ENCODE measurements at regions not wholly inside any gene's neighbourhood (a gene's known extent, or its start where the extent isn't known, plus 50 kb on each side); places are given as distances from the start of the nearest gene placed in this dataset.
"Not testable (repeated sequence)": the region's sequence is repeated elsewhere in the genome, so short reads cannot be mapped to it uniquely, and the experiment has no call there.

DNA sequence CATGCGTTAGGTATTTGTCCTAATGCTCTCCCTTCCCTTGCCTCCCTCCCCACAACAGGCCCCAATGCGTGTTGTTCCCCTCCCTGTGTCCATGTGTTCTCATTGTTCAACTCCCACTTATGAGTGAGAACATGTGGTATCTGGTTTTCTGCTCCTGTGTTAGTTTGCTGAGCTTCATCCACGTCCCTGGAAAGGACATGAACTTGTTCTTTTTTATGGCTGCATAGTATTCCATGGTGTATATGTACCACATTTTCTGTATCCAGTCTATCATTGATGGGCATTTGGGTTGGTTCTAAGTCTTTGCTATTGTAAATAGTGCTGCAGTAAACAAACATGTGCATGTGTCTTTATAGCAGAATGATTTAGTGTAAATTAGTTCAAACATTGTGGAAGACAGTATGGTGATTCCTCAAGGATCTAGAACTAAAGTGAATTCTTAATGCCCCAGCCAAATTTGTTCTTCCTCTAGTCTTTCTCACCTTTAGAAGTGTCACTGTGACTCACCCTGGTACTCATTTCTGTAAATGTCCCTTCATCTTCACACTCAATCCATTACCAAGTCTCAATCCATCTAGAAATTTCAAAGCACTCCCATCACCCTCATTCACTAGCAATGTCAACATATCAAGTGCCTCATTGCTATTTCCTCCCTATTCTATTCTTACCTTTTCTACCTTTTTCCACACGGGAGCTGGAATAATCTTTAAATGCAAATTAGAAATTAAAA, 123.9 kb downstream of the MREG start:
- intact Hi-C loops (cut with micrococcal nuclease); POLR2A ChIA-PET; H3K9me3 ChIP-seq (ENCODE audit: control insufficient read depth in 2 of 3, low read length in 3 of 3); H3K27ac Mint-ChIP-seq; H3K4me3 Mint-ChIP-seq; H3K27ac ChIP-seq (ENCODE audit: low read depth, low read length); DNase-seq; H3K27me3 ChIP-seq (ENCODE audit: control insufficient read depth in 2 of 2, insufficient read depth in 2 of 2, low read length in 2 of 2); H3K36me3 ChIP-seq (ENCODE audit: control insufficient read depth in 2 of 3, insufficient read depth in 3 of 3, low read length in 3 of 3); H3K4me3 ChIP-seq (ENCODE audit: low read length); ATAC-seq; H3K36me3 Mint-ChIP-seq; CTCF ChIA-PET; H3K9me3 Mint-ChIP-seq; H3K4me1 Mint-ChIP-seq; H3K4me1 ChIP-seq (ENCODE audit: control insufficient read depth in 2 of 2, insufficient read depth in 2 of 2, low read length in 2 of 2): not testable (repeated sequence)
- peaks cover 0 to 25% (median 9%) of the 10 kb centered on the region in 5 donors for H3K27me3 Mint-ChIP-seq

- POLR2A ChIA-PET: no interaction called here
- Mint-ChIP-seq H3K36me3 (no peaks in the 10 kb centered on the region), H3K4me1 (no peaks in the 10 kb centered on the region), H3K27me3 (peaks cover 3 to 24% (median 6%) of the 10 kb centered on the region in 5 donors), H3K4me3 (no peak overlapping the region), H3K27ac (no peak overlapping the region), H3K9me3 (peaks cover 0 to 5% (median 0%) of the 10 kb centered on the region in 11 donors)
- H3K27ac ChIP-seq (ENCODE audit: low read depth, low read length): no peak overlapping the region
- ATAC-seq (no peak), DNase-seq (no peak)
- H3K27me3 ChIP-seq (ENCODE audit: control insufficient read depth in 2 of 2, insufficient read depth in 2 of 2, low read length in 2 of 2): no peaks in the 10 kb centered on the region
- no peaks in the 10 kb centered on the region for H3K36me3 ChIP-seq (ENCODE audit: control insufficient read depth in 2 of 3, insufficient read depth in 3 of 3, low read length in 3 of 3)
- H3K4me1 ChIP-seq (ENCODE audit: control insufficient read depth in 2 of 2, insufficient read depth in 2 of 2, low read length in 2 of 2): no peaks in the 10 kb centered on the region
- no peaks in the 10 kb centered on the region for H3K9me3 ChIP-seq (ENCODE audit: control insufficient read depth in 2 of 3, low read length in 3 of 3)
- CTCF ChIA-PET: no interaction called here
- no peak overlapping the region for H3K4me3 ChIP-seq (ENCODE audit: low read length)
- intact Hi-C loops (cut with micrococcal nuclease): no loop called here
These were observed 124.7 kb downstream of the MREG start for GRCh38 chr2:215888680-215889079.

GRCh38 chr2:215887303-215887702, 126.0 kb downstream of the MREG start:
- ATAC-seq (no peak), DNase-seq (no peak)
- ChIA-PET POLR2A (no interaction called here), CTCF (interaction anchor here (0.7 kb wide), 1 partner anchor 1023 kb away, joined by 3 read pairs; no protein-coding TSS in a partner anchor)
- Mint-ChIP-seq H3K36me3 (no peaks in the 10 kb centered on the region), H3K27ac (peak overlapping the region in 1 of 9 donors; percentile 67), H3K4me3 (no peak overlapping the region), H3K9me3 (peaks cover 0 to 5% (median 0%) of the 10 kb centered on the region in 11 donors), H3K4me1 (no peaks in the 10 kb centered on the region), H3K27me3 (peaks cover 4 to 19% (median 9%) of the 10 kb centered on the region in 5 donors)
- no peak overlapping the region for H3K27ac ChIP-seq (ENCODE audit: low read depth, low read length)
- H3K36me3 ChIP-seq (ENCODE audit: control insufficient read depth in 2 of 3, insufficient read depth in 3 of 3, low read length in 3 of 3): no peaks in the 10 kb centered on the region
- no peaks in the 10 kb centered on the region for H3K9me3 ChIP-seq (ENCODE audit: control insufficient read depth in 2 of 3, low read length in 3 of 3)
- no peaks in the 10 kb centered on the region for H3K4me1 ChIP-seq (ENCODE audit: control insufficient read depth in 2 of 2, insufficient read depth in 2 of 2, low read length in 2 of 2)
- H3K4me3 ChIP-seq (ENCODE audit: low read length): no peak overlapping the region
- intact Hi-C loops (cut with micrococcal nuclease): no loop called here
- no peaks in the 10 kb centered on the region for H3K27me3 ChIP-seq (ENCODE audit: control insufficient read depth in 2 of 2, insufficient read depth in 2 of 2, low read length in 2 of 2)

DNA sequence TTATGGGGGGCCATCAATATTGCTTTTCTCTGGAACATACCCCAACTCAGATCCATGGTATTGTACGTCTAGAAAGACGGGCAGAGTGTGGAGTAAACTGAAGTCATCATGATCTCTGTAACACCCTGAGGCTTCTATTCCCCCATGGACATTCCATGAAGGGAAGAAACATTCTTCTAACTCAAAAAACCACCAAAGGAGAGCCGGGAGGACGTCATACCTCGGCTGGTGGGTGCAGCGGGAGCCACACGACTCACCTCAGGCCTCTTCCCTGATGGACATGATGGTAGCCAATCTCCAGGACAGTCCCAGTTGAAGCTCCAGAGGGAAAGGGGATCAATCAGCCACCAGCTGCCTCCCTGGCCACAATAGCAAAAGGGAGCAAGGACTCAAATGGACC, 127.3 kb downstream of the MREG start:
- POLR2A ChIA-PET: no interaction called here
- Mint-ChIP-seq H3K9me3 (peaks cover 0 to 5% (median 0%) of the 10 kb centered on the region in 11 donors), H3K4me1 (no peaks in the 10 kb centered on the region), H3K27ac (no peak overlapping the region), H3K36me3 (no peaks in the 10 kb centered on the region), H3K4me3 (no peak overlapping the region), H3K27me3 (peaks cover 0 to 14% (median 9%) of the 10 kb centered on the region in 5 donors)
- Histone ChIP-seq H3K36me3 (ENCODE audit: control insufficient read depth in 2 of 3, insufficient read depth in 3 of 3, low read length in 3 of 3) (no peaks in the 10 kb centered on the region), H3K4me3 (ENCODE audit: low read length) (no peak overlapping the region), H3K4me1 (ENCODE audit: control insufficient read depth in 2 of 2, insufficient read depth in 2 of 2, low read length in 2 of 2) (no peaks in the 10 kb centered on the region), H3K9me3 (ENCODE audit: control insufficient read depth in 2 of 3, low read length in 3 of 3) (no peaks in the 10 kb centered on the region), H3K27ac (ENCODE audit: low read depth, low read length) (no peak overlapping the region), H3K27me3 (ENCODE audit: control insufficient read depth in 2 of 2, insufficient read depth in 2 of 2, low read length in 2 of 2) (no peaks in the 10 kb centered on the region)
- ATAC-seq (no peak), DNase-seq (no peak)
- intact Hi-C loops (cut with micrococcal nuclease): no loop called here
- CTCF ChIA-PET: interaction anchor here (0.9 kb wide), 1 partner anchor 430 kb away, joined by 3 read pairs; no protein-coding TSS in a partner anchor

DNA sequence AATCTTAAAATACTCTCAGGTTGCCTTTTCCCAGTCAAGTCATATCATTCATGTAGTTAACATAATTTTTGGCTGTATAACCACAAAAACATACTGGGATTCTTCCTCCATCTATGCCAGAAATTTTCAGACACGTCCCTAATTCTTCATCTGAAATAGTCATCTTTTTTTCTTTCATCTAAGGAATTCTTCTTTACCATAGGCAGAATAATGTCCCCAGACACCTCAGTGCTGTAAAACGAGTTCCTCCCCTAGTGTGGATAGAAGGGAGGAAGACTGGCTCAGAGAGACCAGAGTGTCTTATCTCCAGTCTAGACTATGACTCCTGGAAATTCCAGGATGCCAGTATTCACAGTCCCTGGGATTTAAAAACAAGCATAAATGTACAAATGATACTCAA, 127.8 kb downstream of the MREG start:
- DNase-seq (no peak), ATAC-seq (no peak)
- Mint-ChIP-seq H3K9me3 (peaks cover 0 to 5% (median 0%) of the 10 kb centered on the region in 11 donors), H3K36me3 (no peaks in the 10 kb centered on the region), H3K4me3 (no peak overlapping the region), H3K27me3 (peaks cover under 1 to 10% (median 9%) of the 10 kb centered on the region in 5 donors), H3K4me1 (no peaks in the 10 kb centered on the region), H3K27ac (no peak overlapping the region)
- CTCF ChIA-PET: no interaction called here
- POLR2A ChIA-PET: no interaction called here
- Histone ChIP-seq H3K27ac (ENCODE audit: low read depth, low read length) (no peak overlapping the region), H3K4me3 (ENCODE audit: low read length) (no peak overlapping the region), H3K4me1 (ENCODE audit: control insufficient read depth in 2 of 2, insufficient read depth in 2 of 2, low read length in 2 of 2) (no peaks in the 10 kb centered on the region), H3K36me3 (ENCODE audit: control insufficient read depth in 2 of 3, insufficient read depth in 3 of 3, low read length in 3 of 3) (no peaks in the 10 kb centered on the region), H3K27me3 (ENCODE audit: control insufficient read depth in 2 of 2, insufficient read depth in 2 of 2, low read length in 2 of 2) (no peaks in the 10 kb centered on the region), H3K9me3 (ENCODE audit: control insufficient read depth in 2 of 3, low read length in 3 of 3) (no peaks in the 10 kb centered on the region)
- intact Hi-C loops (cut with micrococcal nuclease): no loop called here

DNA sequence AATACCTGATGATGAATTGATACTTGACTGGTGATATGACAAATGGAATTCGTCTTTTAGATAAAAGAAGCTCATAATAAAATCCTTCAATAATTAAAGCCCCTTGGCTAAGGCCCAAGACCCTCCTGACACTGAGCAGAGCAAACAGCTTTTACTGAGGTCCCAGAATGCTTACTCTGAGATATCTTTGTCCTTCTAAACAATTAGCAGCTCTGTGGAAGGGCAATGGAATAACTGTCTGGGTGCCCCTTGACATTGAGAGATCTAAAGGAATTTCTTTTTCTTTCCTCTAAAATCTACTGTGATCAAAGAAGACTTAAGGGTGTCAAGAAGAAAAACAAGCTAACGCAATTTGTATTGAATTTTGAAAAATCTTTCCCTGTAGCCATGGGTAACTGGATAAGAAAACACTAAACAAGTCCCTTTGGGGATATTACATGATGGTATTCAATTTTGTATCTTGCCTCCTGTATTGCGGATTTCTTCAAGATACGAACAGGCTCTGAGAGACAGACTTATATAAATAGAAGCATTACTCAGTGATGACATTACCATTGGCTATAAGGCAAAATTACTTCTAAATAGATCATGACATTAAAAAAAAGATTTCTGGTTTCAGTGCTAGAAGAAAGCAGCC, 128.8 kb downstream of the MREG start:
- intact Hi-C loops (cut with micrococcal nuclease): no loop called here
- ChIA-PET CTCF (no interaction called here), POLR2A (no interaction called here)
- no peaks in the 10 kb centered on the region for H3K9me3 ChIP-seq (ENCODE audit: control insufficient read depth in 2 of 3, low read length in 3 of 3)
- Mint-ChIP-seq H3K36me3 (no peaks in the 10 kb centered on the region), H3K27me3 (peaks cover 4 to 12% (median 6%) of the 10 kb centered on the region in 5 donors), H3K4me1 (no peaks in the 10 kb centered on the region), H3K27ac (no peak overlapping the region), H3K9me3 (peaks cover 0 to 2% (median 0%) of the 10 kb centered on the region in 11 donors), H3K4me3 (no peak overlapping the region)
- H3K4me1 ChIP-seq (ENCODE audit: control insufficient read depth in 2 of 2, insufficient read depth in 2 of 2, low read length in 2 of 2): no peaks in the 10 kb centered on the region
- DNase-seq: no peak
- no peaks in the 10 kb centered on the region for H3K36me3 ChIP-seq (ENCODE audit: control insufficient read depth in 2 of 3, insufficient read depth in 3 of 3, low read length in 3 of 3)
- H3K27ac ChIP-seq (ENCODE audit: low read depth, low read length): no peak overlapping the region
- no peak for ATAC-seq
- H3K4me3 ChIP-seq (ENCODE audit: low read length): no peak overlapping the region
- H3K27me3 ChIP-seq (ENCODE audit: control insufficient read depth in 2 of 2, insufficient read depth in 2 of 2, low read length in 2 of 2): no peaks in the 10 kb centered on the region

DNA sequence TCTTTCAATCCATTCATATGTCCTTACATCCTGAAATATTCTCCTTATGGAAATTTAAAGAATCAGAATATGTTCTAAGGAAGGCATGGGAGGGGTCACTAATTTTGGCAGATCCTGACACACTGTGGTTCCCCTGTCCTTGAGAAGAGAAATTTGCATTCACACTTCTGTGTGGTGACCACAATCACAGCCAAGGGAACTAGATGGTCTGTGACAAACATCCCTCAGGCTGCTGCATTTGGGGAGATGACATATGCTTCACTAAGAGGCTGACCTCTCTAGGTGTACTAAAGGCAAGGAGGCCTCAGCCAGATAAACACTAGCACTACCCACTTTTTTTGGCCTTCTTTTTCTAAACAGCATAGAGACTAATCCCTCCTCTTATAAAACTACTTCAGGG, 129.6 kb downstream of the MREG start:
- no peak overlapping the region for H3K4me3 Mint-ChIP-seq
- no peaks in the 10 kb centered on the region for H3K4me1 ChIP-seq (ENCODE audit: control insufficient read depth in 2 of 2, insufficient read depth in 2 of 2, low read length in 2 of 2)
- H3K36me3 Mint-ChIP-seq: no peaks in the 10 kb centered on the region
- H3K27ac ChIP-seq (ENCODE audit: low read depth, low read length): no peak overlapping the region
- no peak overlapping the region for H3K27ac Mint-ChIP-seq
- ChIA-PET CTCF (no interaction called here), POLR2A (no interaction called here)
- no peaks in the 10 kb centered on the region for H3K4me1 Mint-ChIP-seq
- no peak overlapping the region for H3K4me3 ChIP-seq (ENCODE audit: low read length)
- no peaks in the 10 kb centered on the region for H3K36me3 ChIP-seq (ENCODE audit: control insufficient read depth in 2 of 3, insufficient read depth in 3 of 3, low read length in 3 of 3)
- no peaks in the 10 kb centered on the region for H3K9me3 ChIP-seq (ENCODE audit: control insufficient read depth in 2 of 3, low read length in 3 of 3)
- intact Hi-C loops (cut with micrococcal nuclease): no loop called here
- peaks cover 0 to 10% (median 6%) of the 10 kb centered on the region in 5 donors for H3K27me3 Mint-ChIP-seq
- H3K9me3 Mint-ChIP-seq: no peaks in the 10 kb centered on the region
- DNase-seq (no peak), ATAC-seq (no peak)
- no peaks in the 10 kb centered on the region for H3K27me3 ChIP-seq (ENCODE audit: control insufficient read depth in 2 of 2, insufficient read depth in 2 of 2, low read length in 2 of 2)

Measured in naive thymus-derived CD4-positive, alpha-beta T cell (primary cell).